Retinal pigment epithelial cell (primary cell): ENCODE measurements at regions not wholly inside any gene's neighbourhood (a gene's known extent, or its start where the extent isn't known, plus 50 kb on each side); places are given as distances from the start of the nearest gene placed in this dataset.

Experiments used
- DNase-seq: peaks from one replicate; pipeline ENCODE4 v3.0.0-alpha.2; 2010; ENCODE audit warnings: low read depth
- H3K4me3 ChIP-seq: 2 replicates; pipeline ENCODE4 v1.5.1; 2011; ENCODE audit warnings: mild to moderate bottlenecking, low read length, control low read depth, moderate library complexity
- TF ChIP-seq, protein P1 (sequence below): conservative IDR thresholded peaks from 2 replicates; pipeline ENCODE4 v1.5.1; 2011; ENCODE audit warnings: low read depth, low read length, control low read depth, inconsistent platforms

DNA sequence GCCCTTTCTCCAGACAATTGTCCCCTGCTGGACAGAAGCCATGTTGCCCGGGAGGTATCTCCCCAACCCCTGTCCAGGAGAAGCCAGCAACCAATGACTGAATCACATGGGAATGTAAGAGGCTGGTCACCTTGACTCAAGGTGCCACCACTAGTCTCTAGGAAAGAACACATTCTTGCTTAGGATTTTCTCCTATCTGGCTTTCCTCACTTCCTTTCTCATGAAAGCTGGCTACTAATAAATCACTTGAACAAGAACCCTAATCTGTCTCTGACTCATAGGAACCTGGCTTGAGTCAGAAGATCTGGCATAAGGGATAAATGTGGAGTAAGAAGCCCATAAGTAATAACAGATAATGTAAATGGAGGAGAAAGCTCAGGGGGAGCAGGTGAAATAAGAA lies 101.4 kb upstream of the C11orf87 start:
- peak; percentile 78 for DNase-seq
- no peak overlapping the region for H3K4me3 ChIP-seq
- TF ChIP-seq, protein P1, sequence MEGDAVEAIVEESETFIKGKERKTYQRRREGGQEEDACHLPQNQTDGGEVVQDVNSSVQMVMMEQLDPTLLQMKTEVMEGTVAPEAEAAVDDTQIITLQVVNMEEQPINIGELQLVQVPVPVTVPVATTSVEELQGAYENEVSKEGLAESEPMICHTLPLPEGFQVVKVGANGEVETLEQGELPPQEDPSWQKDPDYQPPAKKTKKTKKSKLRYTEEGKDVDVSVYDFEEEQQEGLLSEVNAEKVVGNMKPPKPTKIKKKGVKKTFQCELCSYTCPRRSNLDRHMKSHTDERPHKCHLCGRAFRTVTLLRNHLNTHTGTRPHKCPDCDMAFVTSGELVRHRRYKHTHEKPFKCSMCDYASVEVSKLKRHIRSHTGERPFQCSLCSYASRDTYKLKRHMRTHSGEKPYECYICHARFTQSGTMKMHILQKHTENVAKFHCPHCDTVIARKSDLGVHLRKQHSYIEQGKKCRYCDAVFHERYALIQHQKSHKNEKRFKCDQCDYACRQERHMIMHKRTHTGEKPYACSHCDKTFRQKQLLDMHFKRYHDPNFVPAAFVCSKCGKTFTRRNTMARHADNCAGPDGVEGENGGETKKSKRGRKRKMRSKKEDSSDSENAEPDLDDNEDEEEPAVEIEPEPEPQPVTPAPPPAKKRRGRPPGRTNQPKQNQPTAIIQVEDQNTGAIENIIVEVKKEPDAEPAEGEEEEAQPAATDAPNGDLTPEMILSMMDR: no peak

- TF ChIP-seq, protein P1: no peak
- H3K4me3 ChIP-seq: no peak overlapping the region
- DNase-seq: no peak
Measured at GRCh38 chr11:109326781-109327180, 95.2 kb upstream of the C11orf87 start.

DNA sequence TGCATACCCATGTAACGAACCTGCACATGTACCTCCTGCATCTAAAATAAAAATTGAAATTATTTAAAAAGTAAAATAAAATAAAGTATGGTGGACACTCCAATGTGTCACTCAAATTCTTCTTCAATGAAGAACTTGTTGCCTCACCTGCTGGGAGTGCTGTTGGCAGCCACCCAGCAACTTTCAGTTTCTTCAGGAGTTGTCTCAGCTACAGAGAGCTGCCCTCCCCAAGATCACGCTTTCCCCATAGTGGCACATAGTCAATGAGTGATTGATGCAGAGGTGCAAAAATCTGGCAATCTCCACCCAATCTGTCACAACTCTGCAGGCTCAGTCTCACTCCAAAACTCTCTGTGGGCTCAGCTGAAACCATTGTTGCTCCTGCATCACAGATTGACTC lies 92.3 kb upstream of the C11orf87 start:
- no peak for DNase-seq
- no peak overlapping the region for H3K4me3 ChIP-seq
- TF ChIP-seq, protein P1: no peak

GRCh38 chr11:109338131-109338530 lies 83.9 kb upstream of the C11orf87 start:
- no peak overlapping the region for H3K4me3 ChIP-seq
- no peak for DNase-seq
- TF ChIP-seq, protein P1: no peak

DNA sequence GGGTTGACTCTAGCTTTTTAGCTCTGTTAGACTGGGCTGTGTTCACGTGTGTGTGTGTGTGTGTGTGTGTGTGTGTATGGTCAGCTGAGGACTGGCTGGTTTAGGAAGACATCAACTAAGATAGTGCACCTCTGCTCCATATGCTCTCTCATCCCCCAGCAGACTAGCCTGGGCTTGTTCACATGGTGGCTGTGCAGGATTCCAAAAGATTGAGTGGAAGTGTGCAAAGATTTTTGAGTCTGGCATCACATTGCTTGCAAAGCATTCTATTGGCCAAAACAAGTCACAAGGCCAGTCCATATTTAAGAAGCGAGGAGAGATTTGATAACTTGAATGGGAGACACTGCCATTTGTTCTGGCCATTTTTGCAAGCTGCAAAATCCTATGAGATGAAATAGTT lies 79.7 kb upstream of the C11orf87 start:
- no peak for DNase-seq
- TF ChIP-seq, protein P1: no peak
- no peak overlapping the region for H3K4me3 ChIP-seq

GRCh38 chr11:109343242-109343641 lies 78.7 kb upstream of the C11orf87 start:
- TF ChIP-seq, protein P1: no peak
- no peak for DNase-seq
- H3K4me3 ChIP-seq: no peak overlapping the region

- no peak overlapping the region for H3K4me3 ChIP-seq
- TF ChIP-seq, protein P1: no peak
- DNase-seq: no peak
Measured at GRCh38 chr11:109347304-109347703, 74.7 kb upstream of the C11orf87 start.
